GM21529 (cell line): ENCODE measurements at regions not wholly inside any gene's neighbourhood (a gene's known extent, or its start where the extent isn't known, plus 50 kb on each side); places are given as distances from the start of the nearest gene placed in this dataset.

Experiments used
- ATAC-seq: cut with Tn5 transposase; IDR thresholded peaks from one replicate; pipeline ENCODE4 v1.9.1; 2021; ENCODE audit not compliant: unreplicated experiment

DNA sequence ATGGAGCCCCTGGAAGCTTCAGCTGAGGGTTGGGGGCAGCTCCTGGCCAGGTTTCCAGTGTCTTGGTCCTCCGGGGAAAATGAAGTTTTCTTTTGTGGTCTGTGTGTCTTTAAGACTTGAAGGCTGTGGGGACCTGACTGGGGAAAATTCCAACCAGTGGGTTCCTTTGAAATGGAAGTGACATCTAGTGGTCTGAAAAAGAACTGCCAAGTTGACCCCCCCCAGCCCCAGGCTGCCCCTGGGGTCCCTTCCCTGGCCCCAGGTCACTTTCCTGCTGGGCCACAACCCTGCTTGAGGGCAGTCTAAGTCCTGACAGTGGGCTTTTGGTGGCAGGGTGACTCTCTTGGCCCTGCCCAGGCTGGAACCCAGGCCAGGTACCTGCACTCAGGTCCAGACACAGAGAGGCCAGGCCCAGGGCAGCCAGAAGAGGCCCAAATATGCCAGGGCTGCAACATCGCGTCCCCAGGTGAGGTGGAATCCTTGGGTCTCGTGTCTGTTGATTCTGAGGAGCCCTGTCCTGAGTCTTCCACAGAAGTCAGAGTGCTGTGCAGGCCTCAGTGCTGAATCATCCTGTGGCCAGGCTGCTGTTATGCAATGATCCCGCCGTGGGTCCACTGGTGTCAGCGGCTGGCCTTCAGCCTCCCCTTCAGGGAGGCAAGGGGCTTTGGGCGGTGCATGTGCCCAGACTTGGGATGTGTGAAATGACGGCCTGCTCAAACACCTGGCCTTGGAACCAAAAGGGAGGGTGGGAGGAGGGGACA lies 68.4 kb downstream of the VEGFA start:
- ATAC-seq = no peak

- no peak for ATAC-seq
These were observed 67.5 kb downstream of the VEGFA start for GRCh38 chr6:43837507-43837906.

DNA sequence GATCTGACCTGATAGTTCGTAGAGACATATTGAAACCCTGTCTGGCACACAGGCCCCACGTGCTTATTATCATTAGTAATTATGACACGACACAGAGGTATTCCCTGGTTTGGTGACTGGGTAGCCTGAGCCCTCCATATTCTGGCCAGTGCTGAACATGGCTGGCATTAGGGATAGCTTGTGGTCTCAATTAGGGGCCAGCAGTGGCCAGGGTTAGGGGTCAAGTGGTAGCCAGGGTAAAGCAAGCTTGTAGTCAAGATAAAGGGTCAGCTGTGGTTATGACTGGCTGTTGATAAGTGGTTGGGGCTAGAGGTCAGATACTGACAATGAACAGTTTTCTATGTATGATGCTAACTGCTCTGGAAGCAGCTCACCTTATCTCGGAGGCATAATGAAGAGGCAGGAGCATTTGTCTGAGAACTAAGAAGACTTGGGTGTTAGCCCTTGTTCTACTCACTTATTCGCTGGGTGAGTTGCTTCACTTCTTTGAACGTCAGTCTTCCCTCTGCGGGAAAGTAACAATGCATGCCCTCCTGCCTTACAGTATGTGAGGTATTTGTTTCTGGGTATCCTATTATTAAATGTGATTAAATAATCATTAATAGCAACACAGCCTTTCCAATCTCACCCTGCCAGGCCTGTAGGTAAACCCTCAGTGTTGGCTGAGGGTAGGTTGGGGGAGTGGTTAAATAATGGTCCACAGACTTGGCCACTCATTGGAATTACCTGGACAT lies 66.7 kb downstream of the VEGFA start:
- ATAC-seq = no peak
